Skeletal muscle satellite cell (primary cell): ENCODE measurements at regions not wholly inside any gene's neighbourhood (a gene's known extent, or its start where the extent isn't known, plus 50 kb on each side); places are given as distances from the start of the nearest gene placed in this dataset.

Source experiments
- H3K27me3 ChIP-seq: 2 replicates; pipeline ENCODE4 v1.7.0; 2013; ENCODE audit warnings: low read length; ENCODE audit not compliant: control insufficient read depth, insufficient read depth
- H3K36me3 ChIP-seq: 2 replicates; pipeline ENCODE4 v1.7.0; 2013; ENCODE audit warnings: mild to moderate bottlenecking, control low read depth, low read length; ENCODE audit not compliant: insufficient read depth
- H3K4me1 ChIP-seq: 2 replicates; pipeline ENCODE4 v1.7.0; 2013; ENCODE audit warnings: low read length; ENCODE audit not compliant: control insufficient read depth, insufficient read depth
- H3K4me2 ChIP-seq: 2 replicates; pipeline ENCODE4 v1.7.0; 2013; ENCODE audit warnings: mild to moderate bottlenecking, low read length
- H3K4me3 ChIP-seq: 2 replicates; pipeline ENCODE4 v1.7.0; 2013; ENCODE audit warnings: low read length
- H3K9ac ChIP-seq: 2 replicates; pipeline ENCODE4 v1.7.0; 2013; ENCODE audit warnings: mild to moderate bottlenecking, low read depth, low read length, moderate library complexity
- H3K9me3 ChIP-seq: replicated peaks from 2 replicates; pipeline ENCODE4 v1.7.0; 2013; ENCODE audit warnings: mild to moderate bottlenecking, control low read depth, low read length

- no peaks in the 10 kb centered on the region for H3K4me1 ChIP-seq
- H3K27me3 ChIP-seq = peaks cover 7% of the 10 kb centered on the region
- H3K36me3 ChIP-seq = no peaks in the 10 kb centered on the region
- no peak overlapping the region for H3K4me3 ChIP-seq
- H3K9me3 ChIP-seq = peaks cover 7% of the 10 kb centered on the region
- H3K9ac ChIP-seq = no peak overlapping the region
- H3K4me2 ChIP-seq = no peak overlapping the region
Measured at GRCh38 chrX:40184968-40185367, 87.2 kb upstream of the BCOR start.

GRCh38 chrX:40182615-40183014 lies 84.9 kb upstream of the BCOR start:
- Histone ChIP-seq H3K9ac (no peak overlapping the region), H3K27me3 (peaks cover 7% of the 10 kb centered on the region), H3K4me3 (no peak overlapping the region), H3K36me3 (no peaks in the 10 kb centered on the region), H3K4me2 (no peak overlapping the region), H3K9me3 (peaks cover 7% of the 10 kb centered on the region), H3K4me1 (no peaks in the 10 kb centered on the region)

GRCh38 chrX:40182095-40182494 lies 84.3 kb upstream of the BCOR start:
- H3K9ac ChIP-seq = no peak overlapping the region
- peaks cover 3% of the 10 kb centered on the region for H3K4me1 ChIP-seq
- H3K36me3 ChIP-seq = no peaks in the 10 kb centered on the region
- peaks cover 7% of the 10 kb centered on the region for H3K9me3 ChIP-seq
- H3K27me3 ChIP-seq = peaks cover 7% of the 10 kb centered on the region
- H3K4me2 ChIP-seq = no peak overlapping the region
- H3K4me3 ChIP-seq = no peak overlapping the region

GRCh38 chrX:40179283-40179682 lies 81.5 kb upstream of the BCOR start:
- no peak overlapping the region for H3K4me3 ChIP-seq
- H3K4me1 ChIP-seq = peaks cover 19% of the 10 kb centered on the region
- no peaks in the 10 kb centered on the region for H3K36me3 ChIP-seq
- H3K9me3 ChIP-seq = no peaks in the 10 kb centered on the region
- H3K4me2 ChIP-seq = no peak overlapping the region
- peaks cover 4% of the 10 kb centered on the region for H3K27me3 ChIP-seq
- no peak overlapping the region for H3K9ac ChIP-seq

GRCh38 chrX:40177942-40178715 lies 80.4 kb upstream of the BCOR start:
- H3K4me1 ChIP-seq = peaks cover 28% of the 10 kb centered on the region
- no peaks in the 10 kb centered on the region for H3K36me3 ChIP-seq
- H3K4me3 ChIP-seq = no peak overlapping the region
- H3K4me2 ChIP-seq = no peak overlapping the region
- no peaks in the 10 kb centered on the region for H3K9me3 ChIP-seq
- H3K9ac ChIP-seq = no peak overlapping the region
- H3K27me3 ChIP-seq = peaks cover 7% of the 10 kb centered on the region

GRCh38 chrX:40177489-40177888 lies 79.7 kb upstream of the BCOR start:
- H3K9ac ChIP-seq = peak overlapping the region; percentile 83
- H3K4me2 ChIP-seq = peak overlapping the region; percentile 84
- H3K9me3 ChIP-seq = no peaks in the 10 kb centered on the region
- H3K36me3 ChIP-seq = no peaks in the 10 kb centered on the region
- peaks cover 28% of the 10 kb centered on the region for H3K4me1 ChIP-seq
- H3K4me3 ChIP-seq = peak overlapping the region; percentile 72
- peaks cover 7% of the 10 kb centered on the region for H3K27me3 ChIP-seq

- Histone ChIP-seq H3K4me1 (peaks cover 28% of the 10 kb centered on the region), H3K4me3 (peak overlapping the region; percentile 72), H3K36me3 (no peaks in the 10 kb centered on the region), H3K9me3 (no peaks in the 10 kb centered on the region), H3K9ac (peak overlapping the region; percentile 83), H3K27me3 (peaks cover 7% of the 10 kb centered on the region), H3K4me2 (peak overlapping the region; percentile 84)
Measured at GRCh38 chrX:40177117-40177430, 79.3 kb upstream of the BCOR start.

- no peaks in the 10 kb centered on the region for H3K36me3 ChIP-seq
- H3K9me3 ChIP-seq = no peaks in the 10 kb centered on the region
- H3K4me3 ChIP-seq = peak overlapping the region; percentile 72
- peak overlapping the region; percentile 83 for H3K9ac ChIP-seq
- H3K27me3 ChIP-seq = peaks cover 7% of the 10 kb centered on the region
- H3K4me1 ChIP-seq = peaks cover 28% of the 10 kb centered on the region
- peak overlapping the region; percentile 84 for H3K4me2 ChIP-seq
Measured at GRCh38 chrX:40176351-40177116, 78.8 kb upstream of the BCOR start.

- Histone ChIP-seq H3K9ac (peak overlapping the region; percentile 83), H3K4me2 (peak overlapping the region; percentile 84), H3K9me3 (no peaks in the 10 kb centered on the region), H3K4me3 (peak overlapping the region; percentile 72), H3K4me1 (peaks cover 35% of the 10 kb centered on the region), H3K27me3 (peaks cover 7% of the 10 kb centered on the region), H3K36me3 (no peaks in the 10 kb centered on the region)
Measured at GRCh38 chrX:40175511-40176350, 78.0 kb upstream of the BCOR start.

- Histone ChIP-seq H3K4me1 (peaks cover 35% of the 10 kb centered on the region), H3K36me3 (no peaks in the 10 kb centered on the region), H3K9ac (peak overlapping the region; percentile 83), H3K4me2 (peak overlapping the region; percentile 84), H3K9me3 (no peaks in the 10 kb centered on the region), H3K4me3 (peak overlapping the region; percentile 72), H3K27me3 (peaks cover 7% of the 10 kb centered on the region)
Measured at GRCh38 chrX:40174854-40175510, 77.2 kb upstream of the BCOR start.
